SK-N-MC (cell line): ENCODE measurements at regions not wholly inside any gene's neighbourhood (a gene's known extent, or its start where the extent isn't known, plus 50 kb on each side); places are given as distances from the start of the nearest gene placed in this dataset.

ENCODE experiments used
- EZH2 ChIP-seq: fragments of 200-600 bp; sonication (generic); IDR thresholded peaks from one replicate; pipeline ENCODE4 v1.6.1; 2017; ENCODE audit warnings: antibody characterized with exemption
- POLR2AphosphoS5 ChIP-seq: IDR thresholded peaks from 2 replicates; pipeline ENCODE4 v1.6.1; 2012; ENCODE audit warnings: mild to moderate bottlenecking, low read depth, low read length, borderline replicate concordance

- no peak for TF ChIP-seq EZH2
- TF ChIP-seq POLR2AphosphoS5 = no peak
Observed at GRCh38 chr10:131730771-131731497, 169.9 kb upstream of the PPP2R2D start.
